HG02588 (cell line): ENCODE measurements at regions not wholly inside any gene's neighbourhood (a gene's known extent, or its start where the extent isn't known, plus 50 kb on each side); places are given as distances from the start of the nearest gene placed in this dataset.
"Not testable (repeated sequence)": the region's sequence is repeated elsewhere in the genome, so short reads cannot be mapped to it uniquely, and the experiment has no call there.

Source experiments
- ATAC-seq: cut with Tn5 transposase; IDR thresholded peaks from one replicate; pipeline ENCODE4 v1.9.1; 2021; ENCODE audit warnings: mild to moderate bottlenecking, moderate library complexity; ENCODE audit not compliant: unreplicated experiment

GRCh38 chr2:22185251-22185650 lies 1061.5 kb downstream of the TDRD15 start:
- ATAC-seq: no peak

- not testable (repeated sequence) for ATAC-seq
Observed at GRCh38 chr2:22186261-22186828, 1062.6 kb downstream of the TDRD15 start.

GRCh38 chr2:22189893-22190480 lies 1066.2 kb downstream of the TDRD15 start:
- no peak for ATAC-seq

- no peak for ATAC-seq
Observed at GRCh38 chr2:22194218-22194617, 1070.5 kb downstream of the TDRD15 start.

GRCh38 chr2:22196806-22197205 lies 1073.0 kb downstream of the TDRD15 start:
- ATAC-seq: no peak

- no peak for ATAC-seq
Observed at GRCh38 chr2:22198381-22199283, 1074.9 kb downstream of the TDRD15 start.

- no peak for ATAC-seq
Observed at GRCh38 chr2:22199994-22200393, 1076.2 kb downstream of the TDRD15 start.

GRCh38 chr2:22209545-22209944 lies 1085.8 kb downstream of the TDRD15 start:
- ATAC-seq: no peak

GRCh38 chr2:22213237-22213636 lies 1089.5 kb downstream of the TDRD15 start:
- ATAC-seq: no peak

- no peak for ATAC-seq
Observed at GRCh38 chr2:22215517-22215916, 1091.7 kb downstream of the TDRD15 start.

- no peak for ATAC-seq
Observed at GRCh38 chr2:22217881-22218280, 1094.1 kb downstream of the TDRD15 start.

- ATAC-seq: no peak
Observed at GRCh38 chr2:22221006-22221405, 1097.2 kb downstream of the TDRD15 start.

- ATAC-seq: no peak
Observed at GRCh38 chr2:22238967-22239366, 1115.2 kb downstream of the TDRD15 start.

GRCh38 chr2:22247466-22247865 lies 1123.7 kb downstream of the TDRD15 start:
- ATAC-seq: no peak

- no peak for ATAC-seq
Observed at GRCh38 chr2:22248851-22249250, 1125.1 kb downstream of the TDRD15 start.

GRCh38 chr2:22253171-22253570 lies 1129.4 kb downstream of the TDRD15 start:
- ATAC-seq: no peak

GRCh38 chr2:22261165-22261564 lies 1123.8 kb upstream of the KLHL29 start:
- ATAC-seq: no peak

GRCh38 chr2:22270341-22270740 lies 1114.6 kb upstream of the KLHL29 start:
- ATAC-seq: no peak

- ATAC-seq: no peak
Observed at GRCh38 chr2:22273853-22274252, 1111.1 kb upstream of the KLHL29 start.

GRCh38 chr2:22274661-22275060 lies 1110.3 kb upstream of the KLHL29 start:
- ATAC-seq: no peak

- peak; percentile 66 for ATAC-seq
Observed at GRCh38 chr2:22276696-22277095, 1108.3 kb upstream of the KLHL29 start.

GRCh38 chr2:22279541-22279940 lies 1105.4 kb upstream of the KLHL29 start:
- no peak for ATAC-seq
